ENCODE measurements at regions not wholly inside any gene's neighbourhood (a gene's known extent, or its start where the extent isn't known, plus 50 kb on each side); places are given as distances from the start of the nearest gene placed in this dataset.

DNA sequence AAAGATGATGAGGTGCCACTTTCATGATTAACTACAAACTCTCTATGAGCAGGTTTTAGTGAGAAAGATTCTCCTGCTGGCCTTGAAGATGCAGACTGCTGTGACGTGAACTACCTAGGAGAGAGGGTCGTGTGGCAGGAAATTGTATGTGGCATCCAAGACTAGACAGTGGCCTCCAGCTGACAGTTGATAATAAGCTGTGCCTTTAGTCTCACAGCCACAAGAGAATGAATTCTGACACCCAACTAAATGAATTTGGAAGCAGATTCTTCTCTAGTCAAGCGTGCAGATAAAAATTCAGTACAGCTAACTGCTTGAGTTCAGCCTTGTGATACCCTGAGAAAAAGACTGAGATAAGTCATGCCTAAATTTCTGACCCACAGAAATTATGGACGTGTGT, 169.0 kb upstream of the COL3A1 start:
- TF ChIP-seq, protein P1, sequence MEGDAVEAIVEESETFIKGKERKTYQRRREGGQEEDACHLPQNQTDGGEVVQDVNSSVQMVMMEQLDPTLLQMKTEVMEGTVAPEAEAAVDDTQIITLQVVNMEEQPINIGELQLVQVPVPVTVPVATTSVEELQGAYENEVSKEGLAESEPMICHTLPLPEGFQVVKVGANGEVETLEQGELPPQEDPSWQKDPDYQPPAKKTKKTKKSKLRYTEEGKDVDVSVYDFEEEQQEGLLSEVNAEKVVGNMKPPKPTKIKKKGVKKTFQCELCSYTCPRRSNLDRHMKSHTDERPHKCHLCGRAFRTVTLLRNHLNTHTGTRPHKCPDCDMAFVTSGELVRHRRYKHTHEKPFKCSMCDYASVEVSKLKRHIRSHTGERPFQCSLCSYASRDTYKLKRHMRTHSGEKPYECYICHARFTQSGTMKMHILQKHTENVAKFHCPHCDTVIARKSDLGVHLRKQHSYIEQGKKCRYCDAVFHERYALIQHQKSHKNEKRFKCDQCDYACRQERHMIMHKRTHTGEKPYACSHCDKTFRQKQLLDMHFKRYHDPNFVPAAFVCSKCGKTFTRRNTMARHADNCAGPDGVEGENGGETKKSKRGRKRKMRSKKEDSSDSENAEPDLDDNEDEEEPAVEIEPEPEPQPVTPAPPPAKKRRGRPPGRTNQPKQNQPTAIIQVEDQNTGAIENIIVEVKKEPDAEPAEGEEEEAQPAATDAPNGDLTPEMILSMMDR (IDR thresholded peaks at IDR 0.05; ENCODE audit: insufficient read depth in 1 of 2, low read depth in 1 of 2, low read length in 1 of 2, severe bottlenecking in 1 of 2, unreplicated experiment in 1 of 2), result no peak
- CTCF ChIA-PET, result no interaction called here
- H3K4me3 Mint-ChIP-seq (ENCODE audit: unreplicated experiment), result no peak overlapping the region
- Histone ChIP-seq H3K9me3 (peaks cover 10% of the 10 kb centered on the region), H3K4me1 (no peaks in the 10 kb centered on the region), H3K4me3 (ENCODE audit: low read depth, low read length) (no peak overlapping the region), H3K36me3 (ENCODE audit: control insufficient read depth, insufficient read depth, low read length) (no peaks in the 10 kb centered on the region), H3K27me3 (replicated peaks; ENCODE audit: control insufficient read depth, insufficient read depth, low read length) (no peaks in the 10 kb centered on the region)
- H3K27me3 Mint-ChIP-seq (ENCODE audit: insufficient read depth, unreplicated experiment), result no peaks in the 10 kb centered on the region
- intact Hi-C loops (cut with micrococcal nuclease; ENCODE audit: unreplicated experiment), result no loop called here
- no peak overlapping the region for H3K27ac Mint-ChIP-seq (ENCODE audit: unreplicated experiment)
- no peak for DNase-seq
- no peaks in the 10 kb centered on the region for H3K36me3 Mint-ChIP-seq (ENCODE audit: insufficient read depth, unreplicated experiment)
- H3K9me3 Mint-ChIP-seq (ENCODE audit: unreplicated experiment), result peaks cover 10% of the 10 kb centered on the region
- no TSS peak for BruUV-seq (replicated peaks)
- no peaks in the 10 kb centered on the region for H3K4me1 Mint-ChIP-seq (ENCODE audit: low read depth, unreplicated experiment)
- POLR2A ChIA-PET, result no interaction called here

DNA sequence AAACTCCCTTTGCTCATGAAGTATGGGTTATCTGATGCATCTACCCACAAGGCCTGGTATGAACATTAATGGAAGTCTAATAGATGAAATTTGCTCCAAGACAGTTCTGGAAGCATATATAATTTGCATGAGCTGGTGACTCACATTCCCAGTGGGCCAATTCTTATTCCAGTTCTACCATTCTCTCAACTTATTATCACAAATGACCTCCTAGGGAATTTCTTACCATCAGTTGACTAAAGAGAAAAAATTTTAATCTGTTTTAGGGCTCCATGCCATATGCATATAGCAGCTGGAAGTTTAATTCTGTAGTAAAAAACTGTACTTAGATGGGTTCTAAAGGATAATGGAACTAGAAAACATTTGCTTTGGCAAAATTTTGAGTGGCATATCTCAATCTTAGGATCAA, 165.2 kb upstream of the COL3A1 start:
- Mint-ChIP-seq H3K27me3 (ENCODE audit: insufficient read depth, unreplicated experiment) (no peaks in the 10 kb centered on the region), H3K27ac (ENCODE audit: unreplicated experiment) (no peak overlapping the region), H3K36me3 (ENCODE audit: insufficient read depth, unreplicated experiment) (no peaks in the 10 kb centered on the region), H3K9me3 (ENCODE audit: unreplicated experiment) (no peaks in the 10 kb centered on the region), H3K4me3 (ENCODE audit: unreplicated experiment) (no peak overlapping the region), H3K4me1 (ENCODE audit: low read depth, unreplicated experiment) (peaks cover 5% of the 10 kb centered on the region)
- Histone ChIP-seq H3K4me3 (ENCODE audit: low read depth, low read length) (no peak overlapping the region), H3K27me3 (replicated peaks; ENCODE audit: control insufficient read depth, insufficient read depth, low read length) (no peaks in the 10 kb centered on the region), H3K36me3 (ENCODE audit: control insufficient read depth, insufficient read depth, low read length) (no peaks in the 10 kb centered on the region), H3K4me1 (peaks cover 5% of the 10 kb centered on the region; the same call in 1 of the 2 replicates), H3K9me3 (no peaks in the 10 kb centered on the region; the same call in 1 of the 2 replicates)
- DNase-seq, result no peak
- ChIA-PET POLR2A (no interaction called here), CTCF (no interaction called here)
- intact Hi-C loops (cut with micrococcal nuclease; ENCODE audit: unreplicated experiment), result no loop called here
- no TSS peak for BruUV-seq (replicated peaks)
- TF ChIP-seq, protein P1 (IDR thresholded peaks at IDR 0.05; ENCODE audit: insufficient read depth in 1 of 2, low read depth in 1 of 2, low read length in 1 of 2, severe bottlenecking in 1 of 2, unreplicated experiment in 1 of 2), result no peak

DNA sequence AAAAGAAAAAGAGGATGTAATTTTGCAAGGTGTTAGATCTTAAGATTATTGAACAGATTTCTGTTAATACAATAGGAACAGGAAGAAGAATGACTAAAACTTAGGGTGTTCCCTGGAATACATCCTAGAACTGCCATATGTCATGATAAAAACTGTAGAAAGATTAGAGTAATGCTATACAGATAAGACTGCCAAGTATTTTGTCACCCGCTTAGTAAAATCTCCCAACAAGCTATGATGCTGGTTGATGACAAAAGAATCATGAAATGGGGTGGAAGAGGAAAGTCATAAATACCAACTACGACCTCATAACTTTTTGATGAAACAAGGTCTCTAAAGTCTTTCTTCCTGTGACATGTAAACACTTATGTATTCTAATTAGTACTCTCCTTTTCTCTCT, 163.6 kb upstream of the COL3A1 start:
- Histone ChIP-seq H3K36me3 (ENCODE audit: control insufficient read depth, insufficient read depth, low read length) (no peaks in the 10 kb centered on the region), H3K9me3 (peaks cover 2% of the 10 kb centered on the region; the same call in 1 of the 2 replicates), H3K4me1 (peaks cover 7% of the 10 kb centered on the region; the same call in 1 of the 2 replicates), H3K4me3 (ENCODE audit: low read depth, low read length) (no peak overlapping the region), H3K27me3 (replicated peaks; ENCODE audit: control insufficient read depth, insufficient read depth, low read length) (no peaks in the 10 kb centered on the region)
- TF ChIP-seq, protein P1 (IDR thresholded peaks at IDR 0.05; ENCODE audit: insufficient read depth in 1 of 2, low read depth in 1 of 2, low read length in 1 of 2, severe bottlenecking in 1 of 2, unreplicated experiment in 1 of 2), result no peak
- Mint-ChIP-seq H3K4me1 (ENCODE audit: low read depth, unreplicated experiment) (peaks cover 7% of the 10 kb centered on the region), H3K9me3 (ENCODE audit: unreplicated experiment) (no peaks in the 10 kb centered on the region), H3K27me3 (ENCODE audit: insufficient read depth, unreplicated experiment) (no peaks in the 10 kb centered on the region), H3K4me3 (ENCODE audit: unreplicated experiment) (no peak overlapping the region), H3K27ac (ENCODE audit: unreplicated experiment) (no peak overlapping the region), H3K36me3 (ENCODE audit: insufficient read depth, unreplicated experiment) (no peaks in the 10 kb centered on the region)
- no peak for DNase-seq
- intact Hi-C loops (cut with micrococcal nuclease; ENCODE audit: unreplicated experiment), result no loop called here
- ChIA-PET POLR2A (no interaction called here), CTCF (no interaction called here)
- BruUV-seq (replicated peaks), result no TSS peak

All from Caco-2 (cell line).